WI38 (cell line): ENCODE measurements at regions not wholly inside any gene's neighbourhood (a gene's known extent, or its start where the extent isn't known, plus 50 kb on each side); places are given as distances from the start of the nearest gene placed in this dataset.

Experiments used
- H3K4me3 ChIP-seq: 2 replicates; pipeline ENCODE4 v1.5.1; 2011; ENCODE audit warnings: low read depth, mild to moderate bottlenecking, control low read depth, low read length
- TF ChIP-seq, protein P1 (sequence below): IDR thresholded peaks from 2 replicates; pipeline ENCODE4 v1.5.1; 2012; ENCODE audit warnings: low read depth, mild to moderate bottlenecking, control low read depth, low read length

GRCh38 chr19:29364224-29364726 lies 151.3 kb upstream of the UQCRFS1 start:
- no peak overlapping the region for H3K4me3 ChIP-seq
- TF ChIP-seq, protein P1, sequence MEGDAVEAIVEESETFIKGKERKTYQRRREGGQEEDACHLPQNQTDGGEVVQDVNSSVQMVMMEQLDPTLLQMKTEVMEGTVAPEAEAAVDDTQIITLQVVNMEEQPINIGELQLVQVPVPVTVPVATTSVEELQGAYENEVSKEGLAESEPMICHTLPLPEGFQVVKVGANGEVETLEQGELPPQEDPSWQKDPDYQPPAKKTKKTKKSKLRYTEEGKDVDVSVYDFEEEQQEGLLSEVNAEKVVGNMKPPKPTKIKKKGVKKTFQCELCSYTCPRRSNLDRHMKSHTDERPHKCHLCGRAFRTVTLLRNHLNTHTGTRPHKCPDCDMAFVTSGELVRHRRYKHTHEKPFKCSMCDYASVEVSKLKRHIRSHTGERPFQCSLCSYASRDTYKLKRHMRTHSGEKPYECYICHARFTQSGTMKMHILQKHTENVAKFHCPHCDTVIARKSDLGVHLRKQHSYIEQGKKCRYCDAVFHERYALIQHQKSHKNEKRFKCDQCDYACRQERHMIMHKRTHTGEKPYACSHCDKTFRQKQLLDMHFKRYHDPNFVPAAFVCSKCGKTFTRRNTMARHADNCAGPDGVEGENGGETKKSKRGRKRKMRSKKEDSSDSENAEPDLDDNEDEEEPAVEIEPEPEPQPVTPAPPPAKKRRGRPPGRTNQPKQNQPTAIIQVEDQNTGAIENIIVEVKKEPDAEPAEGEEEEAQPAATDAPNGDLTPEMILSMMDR = no peak

- TF ChIP-seq, protein P1 = no peak
- no peak overlapping the region for H3K4me3 ChIP-seq
These were observed 152.0 kb upstream of the UQCRFS1 start for GRCh38 chr19:29364999-29365398.

- TF ChIP-seq, protein P1 = no peak
- no peak overlapping the region for H3K4me3 ChIP-seq
These were observed 153.0 kb upstream of the UQCRFS1 start for GRCh38 chr19:29365836-29366417.

DNA sequence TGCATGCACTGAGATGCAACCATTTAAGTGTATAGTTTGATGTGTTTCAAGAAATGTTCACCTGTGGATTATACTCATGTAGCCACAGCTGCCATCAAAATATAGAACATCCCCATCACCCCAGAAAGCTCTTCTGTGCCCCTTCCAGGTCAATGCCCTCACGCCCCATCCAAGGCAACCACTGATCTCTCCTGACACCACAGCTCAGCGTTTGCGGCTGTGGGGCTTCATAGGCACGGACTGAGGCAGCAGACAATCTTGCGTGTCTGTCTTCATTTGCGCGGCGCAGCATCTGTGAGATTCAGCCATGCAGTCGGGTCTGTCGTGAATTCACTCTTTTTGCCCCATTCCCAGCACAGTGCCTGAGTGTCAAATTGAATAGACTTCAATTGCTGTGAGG lies 153.8 kb upstream of the UQCRFS1 start:
- TF ChIP-seq, protein P1 = no peak
- H3K4me3 ChIP-seq = no peak overlapping the region

DNA sequence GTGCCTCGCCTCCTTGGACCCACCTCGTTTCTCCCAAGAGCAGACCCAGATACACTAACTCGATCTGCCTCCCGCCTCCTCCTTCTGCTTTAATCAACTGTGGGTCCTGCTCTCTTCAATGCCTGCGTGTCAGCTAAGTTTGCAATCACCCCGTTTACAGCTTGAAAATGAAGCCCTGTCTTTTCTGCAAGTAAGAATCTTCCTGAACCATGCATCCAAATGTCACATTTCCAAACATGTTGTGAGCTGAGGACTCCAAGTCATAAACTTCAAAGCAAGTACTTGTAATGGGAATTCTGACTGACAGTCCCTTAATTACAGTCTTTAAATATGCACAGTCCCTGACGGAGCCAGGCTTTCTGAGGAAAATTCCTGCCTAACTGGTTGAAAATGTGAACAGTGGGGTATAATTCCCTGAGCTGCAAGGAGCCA lies 154.9 kb upstream of the UQCRFS1 start:
- no peak overlapping the region for H3K4me3 ChIP-seq
- TF ChIP-seq, protein P1 = no peak

DNA sequence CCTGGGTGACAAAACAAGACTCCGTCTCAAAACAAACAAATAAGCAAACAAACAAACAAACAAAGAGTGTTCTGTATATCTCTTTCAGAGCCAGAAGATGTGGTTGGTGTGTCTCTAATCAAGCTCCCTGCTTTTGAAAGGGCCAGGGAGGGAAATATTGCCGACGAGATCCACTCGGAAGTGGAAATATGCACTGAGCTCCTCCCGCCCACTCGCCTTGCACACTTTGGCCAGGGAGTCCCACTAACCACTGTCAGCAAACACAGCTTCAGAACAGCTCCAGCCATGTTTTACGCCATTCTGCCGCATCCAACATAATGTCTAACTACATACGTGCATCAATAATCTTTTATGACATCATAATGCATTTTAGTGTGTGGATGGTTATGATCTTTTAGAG lies 155.5 kb upstream of the VSTM2B start:
- H3K4me3 ChIP-seq = no peak overlapping the region
- TF ChIP-seq, protein P1 = no peak

DNA sequence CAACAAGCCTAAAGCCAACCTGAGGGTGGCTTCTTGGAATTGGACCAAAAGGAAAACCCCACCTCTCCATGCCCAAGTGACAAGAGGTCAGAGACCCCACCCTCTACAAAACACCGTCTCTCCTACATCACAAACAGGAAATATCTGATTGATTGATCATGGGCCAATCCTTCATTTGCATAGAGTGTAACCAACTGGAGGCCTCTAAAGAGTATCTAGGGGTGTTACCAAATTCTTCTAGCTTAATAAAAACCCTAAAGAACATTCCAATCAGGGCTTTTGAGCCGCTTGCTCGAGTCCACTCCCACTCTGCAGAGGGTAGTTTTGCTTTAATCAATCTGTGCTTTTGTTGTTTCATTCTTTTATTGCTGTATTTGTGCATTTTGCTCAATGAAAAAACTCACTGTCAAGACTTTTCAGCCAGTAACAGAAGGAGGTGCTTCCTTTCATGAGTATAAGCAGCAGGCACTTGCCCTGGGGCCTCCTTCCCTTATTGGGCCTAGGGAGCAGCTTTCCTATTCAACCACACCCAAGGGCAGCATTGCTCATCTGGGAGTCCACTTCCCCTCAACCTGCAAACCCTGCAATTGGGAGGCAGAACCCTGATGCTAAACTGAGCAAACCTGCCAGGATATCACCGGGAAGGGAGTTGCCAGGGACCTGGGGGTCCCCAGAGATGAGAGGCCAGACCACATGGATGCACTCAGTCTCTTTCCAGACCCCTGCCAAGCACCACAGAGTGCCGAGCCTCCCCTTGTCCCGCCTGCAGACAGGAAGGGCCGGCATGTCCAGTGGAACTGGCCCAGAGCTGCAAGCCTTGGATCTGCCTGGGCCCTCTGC lies 154.3 kb upstream of the VSTM2B start:
- H3K4me3 ChIP-seq = no peak overlapping the region
- TF ChIP-seq, protein P1 = no peak
